Neural progenitor cell (in vitro differentiated cells): ENCODE measurements at regions not wholly inside any gene's neighbourhood (a gene's known extent, or its start where the extent isn't known, plus 50 kb on each side); places are given as distances from the start of the nearest gene placed in this dataset.

Source experiments
- DNase-seq: peaks from one replicate; pipeline ENCODE4 v3.0.0-alpha.2; 2016; ENCODE audit warnings: low spot score
- H2AFZ ChIP-seq: fragments of 200-600 bp; sonication (generic); replicated peaks from 2 replicates; pipeline ENCODE4 v1.6.1; 2016; ENCODE audit warnings: antibody characterized with exemption
- H3F3A ChIP-seq: fragments of 200-600 bp; sonication (generic); 2 replicates; pipeline ENCODE4 v1.6.1; 2016; ENCODE audit warnings: antibody characterized with exemption, low read depth
- H3K27ac ChIP-seq: fragments of 200-600 bp; sonication (generic); 2 replicates; pipeline ENCODE4 v1.5.1; 2016; ENCODE audit warnings: mild to moderate bottlenecking
- H3K27me3 ChIP-seq: fragments of 200-600 bp; sonication (generic); 2 replicates; pipeline ENCODE4 v1.6.1; 2016; ENCODE audit warnings: mild to moderate bottlenecking, moderate library complexity
- H3K36me3 ChIP-seq: fragments of 200-600 bp; sonication (generic); 2 replicates; pipeline ENCODE4 v1.5.1; 2016
- H3K4me1 ChIP-seq: fragments of 200-600 bp; sonication (generic); 2 replicates; pipeline ENCODE4 v1.6.1; 2016; ENCODE audit warnings: mixed run types
- H3K4me2 ChIP-seq: fragments of 200-600 bp; sonication (generic); 2 replicates; pipeline ENCODE4 v1.6.1; 2016
- H3K4me3 ChIP-seq: fragments of 200-600 bp; sonication (generic); 2 replicates; pipeline ENCODE4 v1.5.1; 2016
- H3K79me2 ChIP-seq: fragments of 200-600 bp; sonication (generic); 2 replicates; pipeline ENCODE4 v1.6.1; 2016; ENCODE audit warnings: low read depth
- H3K9ac ChIP-seq: fragments of 200-600 bp; sonication (generic); 2 replicates; pipeline ENCODE4 v1.6.1; 2016
- H3K9me3 ChIP-seq: fragments of 200-600 bp; sonication (generic); 2 replicates; pipeline ENCODE4 v1.5.1; 2016; ENCODE audit warnings: low read depth
- H4K20me1 ChIP-seq: fragments of 200-600 bp; sonication (generic); 2 replicates; pipeline ENCODE4 v1.6.1; 2016; ENCODE audit warnings: low read depth
- H3K27ac Mint-ChIP-seq: 3 replicates; pipeline ENCODE4 v1.8.0; 2021; ENCODE audit warnings: mixed read lengths
- H3K27me3 Mint-ChIP-seq: 2 replicates; pipeline ENCODE4 v1.8.0; 2022; ENCODE audit warnings: low read depth, mild to moderate bottlenecking, inconsistent platforms, moderate library complexity, mixed read lengths; ENCODE audit not compliant: insufficient read depth
- H3K36me3 Mint-ChIP-seq: 3 replicates; pipeline ENCODE4 v1.8.0; 2021; ENCODE audit warnings: mixed read lengths
- H3K4me1 Mint-ChIP-seq: 3 replicates; pipeline ENCODE4 v1.8.0; 2021; ENCODE audit warnings: mixed read lengths
- H3K4me3 Mint-ChIP-seq: 3 replicates; pipeline ENCODE4 v1.8.0; 2021; ENCODE audit warnings: mild to moderate bottlenecking, moderate library complexity, mixed read lengths
- H3K9me3 Mint-ChIP-seq: 3 replicates; pipeline ENCODE4 v1.8.0; 2020; ENCODE audit warnings: mixed read lengths
- EZH2 ChIP-seq: fragments of 200-600 bp; sonication (generic); IDR thresholded peaks from 2 replicates; pipeline ENCODE4 v1.6.1; 2017; ENCODE audit warnings: antibody characterized with exemption, mild to moderate bottlenecking, moderate library complexity
- EZH2phosphoT487 ChIP-seq: fragments of 200-600 bp; sonication (generic); IDR thresholded peaks from 2 replicates; pipeline ENCODE4 v1.6.1; 2017; ENCODE audit warnings: antibody characterized with exemption
- TF ChIP-seq, protein P1 (sequence below): fragments of 200-600 bp; sonication (generic); IDR thresholded peaks from 2 replicates; pipeline ENCODE4 v1.5.1; 2017; ENCODE audit warnings: antibody characterized with exemption, mild to moderate bottlenecking

GRCh38 chr5:56366986-56367385 is 133.9 kb upstream of the ANKRD55 start:
- Histone ChIP-seq H3K27ac (no peak overlapping the region), H2AFZ (no peak overlapping the region), H4K20me1 (no peaks in the 10 kb centered on the region), H3F3A (no peaks in the 10 kb centered on the region), H3K36me3 (no peaks in the 10 kb centered on the region), H3K9ac (no peak overlapping the region), H3K4me3 (no peak overlapping the region), H3K9me3 (no peaks in the 10 kb centered on the region), H3K4me2 (no peak overlapping the region), H3K27me3 (no peaks in the 10 kb centered on the region), H3K4me1 (no peaks in the 10 kb centered on the region), H3K79me2 (no peaks in the 10 kb centered on the region)
- Mint-ChIP-seq H3K27ac (no peak overlapping the region), H3K4me3 (no peak overlapping the region), H3K36me3 (no peaks in the 10 kb centered on the region), H3K9me3 (peaks cover 2% of the 10 kb centered on the region), H3K4me1 (no peaks in the 10 kb centered on the region), H3K27me3 (peaks cover 3% of the 10 kb centered on the region)
- no peak for DNase-seq
- TF ChIP-seq EZH2phosphoT487 (no peak), EZH2 (no peak)
- TF ChIP-seq, protein P1, sequence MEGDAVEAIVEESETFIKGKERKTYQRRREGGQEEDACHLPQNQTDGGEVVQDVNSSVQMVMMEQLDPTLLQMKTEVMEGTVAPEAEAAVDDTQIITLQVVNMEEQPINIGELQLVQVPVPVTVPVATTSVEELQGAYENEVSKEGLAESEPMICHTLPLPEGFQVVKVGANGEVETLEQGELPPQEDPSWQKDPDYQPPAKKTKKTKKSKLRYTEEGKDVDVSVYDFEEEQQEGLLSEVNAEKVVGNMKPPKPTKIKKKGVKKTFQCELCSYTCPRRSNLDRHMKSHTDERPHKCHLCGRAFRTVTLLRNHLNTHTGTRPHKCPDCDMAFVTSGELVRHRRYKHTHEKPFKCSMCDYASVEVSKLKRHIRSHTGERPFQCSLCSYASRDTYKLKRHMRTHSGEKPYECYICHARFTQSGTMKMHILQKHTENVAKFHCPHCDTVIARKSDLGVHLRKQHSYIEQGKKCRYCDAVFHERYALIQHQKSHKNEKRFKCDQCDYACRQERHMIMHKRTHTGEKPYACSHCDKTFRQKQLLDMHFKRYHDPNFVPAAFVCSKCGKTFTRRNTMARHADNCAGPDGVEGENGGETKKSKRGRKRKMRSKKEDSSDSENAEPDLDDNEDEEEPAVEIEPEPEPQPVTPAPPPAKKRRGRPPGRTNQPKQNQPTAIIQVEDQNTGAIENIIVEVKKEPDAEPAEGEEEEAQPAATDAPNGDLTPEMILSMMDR: no peak

DNA sequence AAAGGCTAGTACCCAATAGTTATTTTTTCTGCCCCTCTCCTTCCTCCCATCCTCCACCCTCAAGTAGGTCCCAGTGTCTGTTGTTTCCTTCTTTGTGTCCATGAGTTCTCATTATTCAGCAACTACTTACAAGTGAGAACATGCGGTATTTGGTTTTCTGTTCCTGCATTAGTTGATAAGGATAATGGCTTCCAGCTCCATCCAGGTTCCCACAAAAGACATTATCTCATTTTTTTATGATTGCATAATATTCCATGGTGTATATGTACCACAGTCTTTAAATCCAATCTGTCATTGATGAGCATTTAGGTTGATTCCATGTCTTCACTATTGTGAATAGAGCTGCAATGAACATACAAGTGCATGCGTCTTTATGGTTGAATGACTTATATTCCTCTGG is 128.3 kb upstream of the ANKRD55 start:
- Mint-ChIP-seq H3K9me3 (no peaks in the 10 kb centered on the region), H3K4me3 (no peak overlapping the region), H3K27me3 (no peaks in the 10 kb centered on the region), H3K27ac (no peak overlapping the region), H3K36me3 (no peaks in the 10 kb centered on the region), H3K4me1 (peaks cover 7% of the 10 kb centered on the region)
- Histone ChIP-seq H3K4me1 (no peaks in the 10 kb centered on the region), H3K27me3 (no peaks in the 10 kb centered on the region), H2AFZ (no peak overlapping the region), H3K27ac (no peak overlapping the region), H3K4me2 (no peak overlapping the region), H3K9ac (no peak overlapping the region), H4K20me1 (no peaks in the 10 kb centered on the region), H3F3A (no peaks in the 10 kb centered on the region), H3K36me3 (no peaks in the 10 kb centered on the region), H3K9me3 (no peaks in the 10 kb centered on the region), H3K79me2 (no peaks in the 10 kb centered on the region), H3K4me3 (no peak overlapping the region)
- no peak for DNase-seq
- TF ChIP-seq EZH2 (no peak), EZH2phosphoT487 (no peak)
- TF ChIP-seq, protein P1: no peak

DNA sequence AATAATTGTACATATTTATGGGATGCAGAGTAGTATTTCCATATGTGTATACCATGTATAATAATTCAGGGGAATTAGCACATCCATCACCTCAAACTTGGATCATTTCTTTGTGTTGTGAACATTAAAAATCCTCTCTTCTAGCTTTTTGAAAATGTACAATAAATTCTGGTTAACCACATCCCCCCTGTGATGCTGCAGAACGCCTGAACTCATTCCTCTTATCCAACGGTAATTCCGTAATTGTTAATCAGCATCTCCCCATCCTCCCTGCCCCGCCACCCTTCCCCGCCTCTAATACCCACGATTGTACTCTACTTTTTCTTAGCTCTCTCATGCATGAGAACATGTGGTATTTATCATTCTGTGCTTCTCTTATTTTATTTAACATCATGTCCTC is 127.7 kb upstream of the ANKRD55 start:
- H3K4me3 ChIP-seq: no peak overlapping the region
- Mint-ChIP-seq H3K27me3 (no peaks in the 10 kb centered on the region), H3K4me1 (peaks cover 7% of the 10 kb centered on the region), H3K9me3 (no peaks in the 10 kb centered on the region), H3K36me3 (no peaks in the 10 kb centered on the region), H3K4me3 (no peak overlapping the region), H3K27ac (no peak overlapping the region)
- H4K20me1 ChIP-seq: no peaks in the 10 kb centered on the region
- no peak overlapping the region for H2AFZ ChIP-seq
- H3K4me2 ChIP-seq: no peak overlapping the region
- TF ChIP-seq, protein P1: no peak
- TF ChIP-seq EZH2phosphoT487: no peak
- no peaks in the 10 kb centered on the region for H3K9me3 ChIP-seq
- H3K36me3 ChIP-seq: no peaks in the 10 kb centered on the region
- no peaks in the 10 kb centered on the region for H3K27me3 ChIP-seq
- no peak for DNase-seq
- no peak overlapping the region for H3K27ac ChIP-seq
- no peaks in the 10 kb centered on the region for H3K4me1 ChIP-seq
- H3K9ac ChIP-seq: no peak overlapping the region
- H3F3A ChIP-seq: no peaks in the 10 kb centered on the region
- H3K79me2 ChIP-seq: no peaks in the 10 kb centered on the region
